SIG-M5 treated with dmso at 0.1 percent for 504 hours (cell line): ENCODE measurements at regions not wholly inside any gene's neighbourhood (a gene's known extent, or its start where the extent isn't known, plus 50 kb on each side); places are given as distances from the start of the nearest gene placed in this dataset.
"Not testable (repeated sequence)": the region's sequence is repeated elsewhere in the genome, so short reads cannot be mapped to it uniquely, and the experiment has no call there.

Experiments used
- DNase-seq: peaks from one replicate; lab custom pipeline; 2025; ENCODE audit not compliant: unreplicated experiment; lab: John Stamatoyannopoulos, UW

DNA sequence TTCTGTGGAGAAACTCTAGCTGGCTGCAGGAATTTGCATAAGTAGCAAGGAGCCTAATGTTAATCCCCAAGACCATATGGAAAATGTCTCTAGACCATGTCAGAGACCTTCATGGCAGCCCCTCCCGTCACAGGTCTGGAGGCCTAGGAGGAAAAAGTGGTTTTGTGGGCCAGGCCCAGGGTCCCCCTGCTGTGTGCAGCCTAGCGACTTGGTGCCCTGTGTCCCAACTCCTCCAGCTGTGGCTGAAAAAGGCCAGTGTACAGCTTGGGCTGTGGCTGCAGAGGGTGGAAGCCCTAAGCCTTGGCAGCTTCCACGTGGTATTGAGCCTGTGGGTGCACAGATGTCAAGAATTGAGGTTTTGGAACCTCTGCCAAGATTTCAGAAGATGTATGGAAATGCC lies 306.9 kb upstream of the CA10 start:
- no peak for DNase-seq

DNA sequence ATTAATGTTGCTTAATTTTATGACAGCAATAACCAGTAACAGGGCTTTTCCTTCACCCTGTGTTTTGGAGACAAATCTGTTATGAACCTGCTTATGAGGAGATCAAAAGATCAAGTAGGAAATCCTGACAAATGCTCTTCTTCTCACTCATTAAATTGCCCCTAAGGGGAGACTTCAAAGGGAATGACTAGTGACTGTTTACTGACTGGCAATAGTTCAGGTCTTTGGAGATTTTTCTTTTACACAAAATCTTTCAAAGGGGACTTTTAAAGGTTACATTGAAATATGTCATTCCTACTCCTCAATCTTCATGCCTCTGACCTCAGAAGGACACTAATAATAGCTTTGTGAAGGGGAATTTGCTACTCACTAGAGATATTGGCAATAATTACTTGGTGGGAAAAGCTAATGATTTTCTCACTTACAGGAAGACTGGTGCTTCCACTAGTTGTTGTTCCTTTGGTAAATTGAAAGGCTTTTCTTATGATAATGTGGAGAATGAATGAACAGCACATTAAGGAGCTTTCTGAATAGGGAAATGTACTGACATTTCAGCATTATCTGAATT lies 292.9 kb upstream of the CA10 start:
- no peak for DNase-seq

DNA sequence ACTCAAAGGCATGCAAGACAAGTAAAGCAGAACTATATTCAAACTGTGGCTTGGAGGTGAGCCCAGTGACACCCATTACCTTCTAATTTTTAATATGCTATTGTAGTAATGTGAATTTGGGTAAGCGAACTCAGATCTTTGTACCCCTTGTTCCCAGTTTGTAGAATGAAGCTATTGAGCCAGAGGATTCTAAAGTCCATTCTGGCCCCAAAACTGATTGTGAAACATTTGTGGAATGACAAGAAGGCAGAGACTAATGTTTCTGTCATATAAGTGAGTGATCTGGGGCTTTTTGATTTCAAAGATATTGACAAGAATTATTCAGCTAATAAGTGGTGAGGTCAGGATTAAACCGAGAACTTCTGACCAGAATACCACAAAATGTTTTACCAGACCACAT lies 283.8 kb upstream of the CA10 start:
- no peak for DNase-seq

DNA sequence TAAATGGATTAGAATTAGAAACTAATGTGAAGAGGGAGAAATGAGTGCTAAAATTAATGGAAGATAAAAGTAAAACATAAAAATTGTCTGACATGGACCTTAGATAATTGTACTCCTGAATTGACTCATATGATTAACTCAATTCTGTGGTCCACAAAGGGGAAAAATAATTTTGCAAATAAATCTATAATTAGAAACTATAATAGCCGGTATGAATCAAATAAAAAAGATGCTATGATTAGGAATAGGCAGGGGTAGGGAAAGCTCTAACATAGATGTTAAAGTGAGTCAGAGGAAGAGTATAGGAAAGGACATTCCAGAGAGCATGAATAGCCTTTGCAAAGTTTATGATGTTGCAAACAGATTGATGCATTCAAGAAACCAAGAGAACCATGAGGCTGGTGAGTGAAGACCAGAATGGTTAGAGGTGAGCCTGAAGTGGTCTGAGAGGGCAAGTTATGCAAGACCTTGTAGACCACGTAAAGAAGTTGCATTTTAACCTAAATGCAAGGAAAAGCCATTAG lies 262.1 kb upstream of the CA10 start:
- DNase-seq: no peak

DNA sequence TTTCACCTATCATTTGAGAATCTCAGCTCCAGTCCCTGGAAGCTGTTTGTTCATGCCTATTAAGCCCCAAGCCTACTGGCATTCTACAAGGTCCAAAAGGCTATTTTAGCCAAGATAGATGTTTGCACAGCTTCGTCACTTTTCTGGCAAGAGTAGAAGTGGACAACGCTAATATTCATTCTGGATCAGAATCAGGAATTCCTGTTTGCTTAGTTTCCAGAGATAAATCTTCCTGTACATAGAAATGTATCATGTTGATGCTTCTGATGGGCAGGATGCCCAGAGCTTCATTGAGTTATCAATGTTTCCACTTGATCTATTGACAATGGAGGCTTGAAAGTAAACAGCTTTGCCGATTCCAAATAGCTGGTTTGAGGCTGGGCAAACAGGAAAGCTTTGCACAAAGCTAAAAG lies 260.7 kb upstream of the CA10 start:
- no peak for DNase-seq

DNA sequence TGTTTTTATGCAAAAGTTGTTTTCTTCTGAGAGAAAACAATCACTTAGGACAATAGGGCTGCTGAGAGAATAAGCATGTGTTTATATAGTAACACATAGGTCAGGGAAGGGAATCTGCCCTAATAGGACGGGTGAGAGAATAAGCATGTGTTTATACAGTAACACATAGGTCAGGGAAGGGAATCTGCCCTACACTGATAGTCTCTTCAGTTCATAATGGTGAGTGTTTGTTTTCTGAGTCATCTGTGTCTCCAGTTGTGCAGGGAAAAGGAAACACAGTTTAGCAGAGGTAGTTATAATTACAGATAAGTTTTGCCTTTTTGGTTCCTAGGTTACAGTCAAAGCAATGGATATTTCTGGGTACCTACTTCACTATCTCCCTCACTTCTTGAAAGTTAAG lies 252.3 kb upstream of the CA10 start:
- no peak for DNase-seq

DNA sequence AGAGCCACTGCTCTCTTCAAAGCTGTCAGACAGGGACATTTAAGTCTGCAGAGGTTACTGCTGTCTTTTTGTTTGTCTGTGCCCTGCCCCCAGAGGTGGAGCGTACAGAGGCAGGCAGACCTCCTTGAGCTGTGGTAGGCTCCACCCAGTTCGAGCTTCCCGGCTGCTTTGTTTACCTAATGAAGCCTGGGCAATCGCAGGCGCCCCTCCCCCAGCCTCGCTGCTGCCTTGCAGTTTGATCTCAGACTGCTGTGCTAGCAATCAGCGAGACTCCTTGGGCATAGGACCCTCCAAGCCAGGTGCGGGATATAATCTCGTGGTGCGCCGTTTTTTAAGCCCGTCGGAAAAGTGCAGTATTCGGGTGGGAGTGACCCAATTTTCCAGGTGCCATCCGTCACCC lies 250.7 kb upstream of the CA10 start:
- DNase-seq: not testable (repeated sequence)

DNA sequence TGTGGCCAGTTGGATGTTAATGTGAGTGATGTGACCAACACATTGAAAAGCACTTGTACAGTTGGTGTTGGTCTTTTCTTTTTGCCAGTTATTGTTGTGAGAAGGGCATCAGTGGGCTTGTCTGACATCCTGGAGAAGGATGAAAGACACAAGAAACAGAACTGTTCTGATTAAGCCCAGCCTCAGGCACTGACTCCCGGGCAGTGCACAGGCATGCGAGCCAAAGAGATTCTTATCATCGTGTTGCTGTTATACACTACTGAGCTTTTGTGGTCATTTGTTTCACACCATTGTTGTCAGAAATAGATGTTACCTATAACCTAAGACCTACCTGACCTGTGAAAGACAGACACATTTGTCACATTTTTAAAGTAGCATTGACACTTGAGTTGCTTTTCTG lies 236.8 kb upstream of the CA10 start:
- no peak for DNase-seq

DNA sequence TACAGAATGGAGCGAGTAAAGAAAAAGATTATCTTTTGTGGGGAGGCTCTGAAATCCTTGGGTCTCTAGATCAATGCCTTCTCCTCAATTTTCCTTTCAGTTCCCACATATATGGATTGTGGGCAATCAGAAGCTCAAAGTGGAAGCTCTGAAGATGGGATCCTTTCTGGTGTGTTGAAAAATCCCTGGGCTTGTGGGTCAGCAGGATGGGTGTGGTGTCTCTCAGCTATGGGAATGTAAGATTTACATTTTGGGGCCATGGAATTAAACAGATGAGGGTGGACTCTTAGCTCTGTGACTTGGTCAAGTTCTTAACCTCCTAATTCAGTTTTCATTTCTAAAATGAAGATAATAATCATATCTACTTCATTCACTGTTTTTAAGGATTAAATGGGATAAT lies 231.9 kb upstream of the CA10 start:
- DNase-seq: no peak

DNA sequence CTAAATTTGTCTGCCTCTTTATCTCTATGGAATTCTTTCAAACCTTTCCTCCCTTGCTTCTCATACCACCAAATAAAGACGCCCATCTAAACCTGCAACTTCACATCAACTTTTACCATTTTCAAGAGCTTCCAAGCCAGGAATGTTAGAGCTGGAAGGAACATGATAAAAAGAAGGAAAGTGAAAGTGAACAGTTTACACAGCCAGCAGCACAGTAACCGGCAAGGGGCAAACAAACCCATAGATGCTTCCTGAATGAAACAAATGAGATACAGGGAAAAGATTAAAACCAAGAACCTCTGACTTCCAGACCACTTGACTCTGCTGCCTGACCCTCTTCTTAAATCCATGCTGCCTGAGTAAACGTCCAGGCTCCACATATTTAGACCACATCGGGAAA lies 231.1 kb upstream of the CA10 start:
- no peak for DNase-seq

DNA sequence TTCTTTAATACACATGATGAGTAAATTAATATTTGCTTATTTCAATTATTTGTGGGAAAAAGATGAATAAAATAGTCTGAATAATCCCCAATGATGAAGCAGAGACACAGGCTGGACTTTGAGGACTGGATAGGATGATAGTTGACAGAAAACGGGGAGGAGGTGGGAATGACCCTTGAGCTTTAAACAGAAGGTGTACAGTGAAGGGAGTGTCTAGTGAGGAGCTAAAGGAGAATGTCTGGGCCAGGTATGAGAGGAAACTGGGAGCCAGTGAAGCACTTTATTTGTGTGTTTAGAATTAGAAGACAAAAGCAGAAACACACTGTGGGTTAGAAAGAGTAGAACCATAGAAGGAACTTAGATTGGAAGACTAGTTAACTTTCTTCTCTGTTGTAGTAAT lies 230.4 kb upstream of the CA10 start:
- DNase-seq: no peak

DNA sequence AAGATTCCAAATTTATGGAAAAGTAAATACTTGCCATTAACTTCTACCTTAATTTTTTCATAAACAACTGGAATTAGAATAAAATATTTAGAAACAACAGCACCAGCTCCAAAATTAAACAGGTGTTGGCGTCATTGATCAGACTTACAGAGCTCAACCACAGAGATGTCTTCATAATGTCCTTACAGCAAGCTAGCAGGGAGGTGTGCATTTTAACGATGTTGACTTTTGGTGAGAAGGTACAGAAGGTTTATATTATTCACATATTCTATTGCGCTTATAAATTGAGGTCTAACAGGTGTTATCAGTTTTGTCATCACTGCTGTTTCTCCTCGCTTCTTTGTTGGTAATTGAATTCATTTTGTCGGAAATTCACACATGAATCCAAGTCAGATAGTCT lies 226.2 kb upstream of the CA10 start:
- no peak for DNase-seq

DNA sequence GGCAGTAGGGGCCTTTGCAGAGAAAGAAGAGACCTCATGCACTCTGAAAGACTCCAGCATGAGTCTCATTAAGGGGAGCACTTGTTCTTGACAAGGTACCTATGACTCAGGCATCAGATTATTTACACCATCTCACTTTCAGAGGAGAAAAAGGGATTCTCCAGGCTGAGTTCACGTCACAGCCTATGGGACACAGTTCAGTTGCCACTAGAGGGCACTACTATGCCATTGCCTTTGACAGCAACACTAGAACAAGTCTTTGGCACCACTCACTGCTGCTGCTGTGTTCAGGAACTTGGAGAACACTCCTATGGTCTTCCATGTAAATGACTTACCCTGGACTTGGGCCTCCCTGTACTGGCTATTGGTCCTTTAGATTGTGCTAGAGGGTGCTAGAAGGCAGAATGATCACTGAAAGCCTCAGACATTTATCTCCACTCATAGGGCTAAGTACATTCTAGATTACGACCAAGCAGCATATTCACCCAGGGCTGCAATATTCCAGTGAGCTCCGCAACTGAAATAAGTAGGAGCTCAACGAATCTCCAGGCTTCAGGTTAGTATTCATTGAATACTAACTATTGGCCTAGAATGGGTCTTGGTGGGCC lies 225.1 kb upstream of the CA10 start:
- peak; percentile 72 for DNase-seq

DNA sequence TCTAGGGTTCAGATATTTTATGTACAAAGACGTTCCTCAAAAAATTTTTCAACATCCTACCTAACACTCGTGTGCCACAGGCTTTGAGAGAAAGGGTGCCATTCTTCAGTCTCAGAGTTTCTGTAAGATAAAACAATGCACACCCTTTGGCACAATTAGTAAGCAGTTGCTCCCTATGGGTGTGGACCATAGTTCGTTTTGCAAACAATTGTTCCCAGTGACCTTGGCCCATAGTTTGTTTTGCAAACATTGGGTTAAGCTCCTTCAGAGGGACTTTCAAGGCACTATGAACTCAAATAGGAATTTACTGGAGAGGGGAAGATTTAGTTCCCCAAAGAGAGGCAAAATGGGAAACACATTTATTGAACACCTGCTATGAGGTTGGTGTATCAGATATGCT lies 220.3 kb upstream of the CA10 start:
- no peak for DNase-seq

DNA sequence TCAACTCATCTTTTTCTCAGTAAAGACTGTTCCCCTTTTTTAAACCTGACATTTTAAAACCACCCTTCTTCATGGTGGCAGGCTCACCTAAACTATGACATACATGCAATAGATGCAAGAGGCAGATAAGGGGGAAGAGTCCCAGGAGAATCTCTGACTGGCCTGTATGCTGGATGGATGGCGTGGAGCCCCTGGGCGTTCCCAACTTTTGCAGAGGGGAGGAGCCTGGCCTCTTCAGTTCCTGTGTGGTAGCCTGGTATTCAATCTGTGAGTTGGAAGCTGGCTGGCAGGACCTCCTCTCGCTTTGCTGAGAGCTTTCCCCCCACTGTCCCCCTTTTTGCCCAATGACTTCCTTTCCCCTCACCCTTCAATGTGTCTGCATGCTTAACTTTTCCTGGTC lies 217.6 kb upstream of the CA10 start:
- no peak for DNase-seq

DNA sequence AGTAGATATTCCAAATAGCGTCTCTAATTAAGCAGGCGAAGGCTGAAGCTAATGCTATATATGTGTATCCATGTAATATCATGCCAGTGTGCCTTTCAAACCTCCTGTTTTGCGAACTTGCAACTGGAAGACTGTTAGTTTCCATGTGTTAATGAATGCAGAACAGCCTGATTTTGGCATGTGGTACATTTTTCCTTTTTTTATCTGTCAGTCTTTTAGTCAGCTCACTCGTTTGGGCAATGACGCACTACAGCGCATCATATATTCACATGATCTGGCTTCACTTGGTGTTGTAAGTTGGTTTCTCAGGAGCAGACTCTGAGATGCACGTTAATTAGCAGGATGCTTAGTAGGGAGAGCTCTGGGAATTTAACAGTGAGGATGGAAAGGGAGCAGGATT lies 210.4 kb upstream of the CA10 start:
- no peak for DNase-seq

DNA sequence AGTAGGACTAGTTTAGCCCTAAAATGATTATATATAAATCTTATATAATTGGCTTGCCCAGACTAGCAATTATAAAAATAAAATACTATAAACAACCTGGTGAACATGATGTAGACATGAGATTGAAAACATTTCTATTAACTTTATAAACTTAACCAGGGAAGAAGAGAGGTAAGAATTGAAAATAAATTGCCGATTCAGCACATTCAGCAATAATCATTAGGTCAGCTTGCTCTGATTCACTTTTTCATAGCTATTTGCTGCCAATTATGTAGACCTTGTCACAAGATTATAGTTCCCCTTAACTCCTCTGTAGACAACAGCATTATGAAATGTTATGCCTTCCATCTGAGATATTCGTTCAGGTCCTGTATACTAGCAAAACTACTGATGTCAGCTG lies 199.3 kb upstream of the CA10 start:
- DNase-seq: no peak

DNA sequence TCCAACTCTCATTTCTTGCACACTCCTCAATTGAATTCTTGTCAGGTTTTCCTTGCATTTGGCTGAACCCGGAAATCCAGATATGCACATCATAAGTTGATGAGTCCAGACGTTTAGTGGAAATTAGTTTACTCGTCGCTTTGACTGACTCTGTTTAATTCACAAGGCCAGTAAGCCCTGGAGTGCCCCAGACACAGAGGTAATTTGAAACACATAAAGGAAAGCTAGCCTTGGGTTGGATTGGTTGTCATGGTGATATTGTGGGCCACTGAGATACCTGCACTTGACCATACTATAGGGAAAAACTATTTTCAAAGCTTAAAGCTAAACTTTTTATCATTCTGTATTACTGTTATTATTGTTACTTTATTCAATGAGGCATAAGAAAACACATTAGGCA lies 178.3 kb upstream of the CA10 start:
- no peak for DNase-seq

DNA sequence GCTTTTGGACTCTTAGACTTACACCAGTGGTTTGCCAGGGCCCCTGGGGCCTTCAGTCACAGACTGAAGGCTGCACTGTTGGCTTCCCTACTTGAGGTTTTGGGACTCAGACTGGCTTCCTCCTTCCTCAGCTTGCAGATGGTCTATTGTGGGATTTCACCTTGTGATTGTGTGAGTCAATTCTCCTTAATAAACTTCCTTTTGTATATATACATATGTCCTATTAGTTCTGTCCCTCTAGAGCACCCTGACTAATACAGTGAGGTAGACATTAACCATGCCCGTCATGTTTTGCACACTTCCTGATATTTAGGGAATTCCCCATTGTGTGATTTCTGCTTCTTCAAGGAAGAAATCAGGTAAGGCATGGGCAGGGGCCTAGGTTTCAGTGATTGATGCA lies 147.8 kb upstream of the CA10 start:
- no peak for DNase-seq

DNA sequence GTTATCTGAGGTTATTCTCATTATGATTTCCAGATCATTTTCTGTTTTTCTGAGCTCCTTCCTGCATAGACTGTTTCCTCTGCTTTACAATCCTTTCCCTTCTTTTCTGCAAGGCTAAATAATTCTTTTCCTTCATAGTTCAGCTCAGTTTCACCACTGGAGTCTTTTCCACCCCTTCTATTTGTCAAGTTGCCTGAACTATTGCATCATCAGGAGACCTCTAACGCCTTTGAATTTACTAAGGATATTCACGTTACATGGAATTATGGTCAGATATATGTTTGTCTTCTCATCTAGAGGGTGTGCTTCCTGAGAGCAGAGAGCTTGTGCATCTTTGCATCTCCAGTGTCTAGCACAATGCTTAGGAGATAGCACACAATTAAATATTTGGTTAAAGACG lies 140.4 kb upstream of the CA10 start:
- no peak for DNase-seq

DNA sequence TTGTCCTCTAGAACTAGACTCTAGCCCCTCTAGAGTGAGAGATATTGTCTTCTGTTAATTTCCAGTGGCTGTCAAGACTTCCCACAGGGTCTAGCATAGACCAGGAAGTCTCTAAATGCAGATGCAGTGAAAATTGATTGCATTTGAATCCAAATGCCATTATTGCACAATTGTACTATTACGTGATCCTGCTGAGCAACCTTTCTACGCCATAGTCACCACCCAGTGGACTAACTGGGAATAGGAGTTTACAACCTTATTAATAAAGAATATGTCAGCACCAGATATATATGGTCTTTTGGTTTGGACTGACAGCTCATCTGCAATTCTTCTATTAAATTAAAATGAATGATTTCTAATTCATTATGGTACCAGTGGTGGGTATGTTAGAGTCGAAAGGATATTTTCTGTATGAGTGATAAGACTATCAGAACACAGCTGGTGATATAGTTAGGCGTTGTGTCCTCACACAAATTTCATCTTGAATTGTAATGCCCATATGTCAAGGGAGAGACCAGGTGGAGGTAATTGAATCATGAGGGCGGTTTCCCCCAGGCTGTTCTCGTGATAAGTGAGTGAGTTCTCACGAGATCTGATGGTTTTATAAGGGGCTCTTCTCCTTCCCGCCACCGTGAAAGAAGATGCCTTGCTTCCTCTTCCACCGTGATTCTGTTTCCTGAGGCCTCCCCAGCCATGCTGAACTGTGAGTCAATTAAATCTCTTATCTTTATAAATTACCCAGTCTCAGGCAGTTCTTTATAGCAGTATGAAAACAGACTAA lies 138.9 kb upstream of the CA10 start:
- DNase-seq: peak; percentile 58

DNA sequence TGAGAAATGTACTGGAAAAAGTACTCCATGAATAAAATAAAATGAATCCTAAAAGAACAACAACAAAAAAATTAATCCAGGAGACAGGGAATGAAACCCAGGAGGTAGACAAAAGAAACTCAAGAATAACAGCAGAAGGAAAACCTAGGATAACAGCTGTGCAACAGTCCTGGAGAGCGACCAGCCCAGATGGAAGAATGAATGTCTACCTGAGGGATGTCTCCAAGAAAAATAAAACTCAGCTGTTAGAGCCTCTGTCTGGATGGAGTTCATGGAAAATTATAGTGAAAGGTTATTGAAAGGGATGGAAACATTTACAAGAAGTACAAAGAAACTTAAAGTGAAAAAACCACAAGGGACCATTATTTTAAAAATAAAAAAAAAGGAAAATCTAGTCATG lies 135.8 kb upstream of the CA10 start:
- no peak for DNase-seq

DNA sequence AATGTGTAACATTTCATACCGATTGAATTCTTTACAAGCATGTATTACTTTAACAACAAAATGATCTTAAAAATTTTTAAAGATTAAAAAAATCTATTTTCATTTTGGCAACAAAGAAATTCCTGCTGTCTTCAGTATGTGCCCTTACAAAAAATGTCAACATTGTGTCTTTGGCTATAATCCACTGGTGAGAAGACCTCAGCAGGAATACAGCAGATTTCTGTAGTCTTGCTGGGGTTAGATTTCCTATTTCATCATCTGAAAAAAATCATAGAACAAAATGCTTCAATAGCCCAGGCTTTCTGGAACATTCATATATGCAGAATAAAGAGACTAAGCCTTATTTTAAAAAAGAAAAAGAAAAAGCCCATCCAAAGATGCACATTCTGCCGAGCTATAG lies 129.1 kb upstream of the CA10 start:
- no peak for DNase-seq
